HL-60 (cell line): ENCODE measurements at regions not wholly inside any gene's neighbourhood (a gene's known extent, or its start where the extent isn't known, plus 50 kb on each side); places are given as distances from the start of the nearest gene placed in this dataset.

Source experiments
- CTCF ChIP-seq: IDR thresholded peaks from one replicate; pipeline ENCODE4 v1.5.1; 2011; ENCODE audit warnings: low read length, control low read depth, inconsistent platforms; ENCODE audit not compliant: insufficient read depth
- GABPA ChIP-seq: IDR thresholded peaks from 2 replicates; pipeline ENCODE4 v1.6.1; 2012; ENCODE audit warnings: low read depth
- POLR2AphosphoS5 ChIP-seq: IDR thresholded peaks from 2 replicates; pipeline ENCODE4 v1.6.1; 2012; ENCODE audit warnings: low read depth
- REST ChIP-seq: IDR thresholded peaks from 2 replicates; pipeline ENCODE4 v1.6.1; 2012; ENCODE audit warnings: low read depth; ENCODE audit not compliant: insufficient replicate concordance

GRCh38 chr13:97074618-97075017, 80.3 kb upstream of the OXGR1 start:
- TF ChIP-seq CTCF (no peak), POLR2AphosphoS5 (no peak), GABPA (no peak), REST (no peak)
